ENCODE measurements at regions not wholly inside any gene's neighbourhood (a gene's known extent, or its start where the extent isn't known, plus 50 kb on each side); places are given as distances from the start of the nearest gene placed in this dataset.

- TF ChIP-seq POLR2A (IDR thresholded peaks at IDR 0.05) = no peak
- no peak for TF ChIP-seq CTCF (IDR thresholded peaks at IDR 0.05)
Measured at GRCh38 chr2:236318401-236318800, 54.2 kb upstream of the ASB18 start.

Measured in thyroid gland (tissue), 4 donors.